ENCODE measurements at regions not wholly inside any gene's neighbourhood (a gene's known extent, or its start where the extent isn't known, plus 50 kb on each side); places are given as distances from the start of the nearest gene placed in this dataset.

GRCh38 chr6:56372406-56372995 is 125.1 kb upstream of the COL21A1 start:
- no peak overlapping the region for H3K4me2 ChIP-seq (ENCODE audit: insufficient read depth, insufficient read length, low read length)
- H3K4ac ChIP-seq (ENCODE audit: low read depth, low read length): no peak overlapping the region
- H2AK5ac ChIP-seq (ENCODE audit: insufficient read length, low read length): no peak overlapping the region
- H3K27ac ChIP-seq (ENCODE audit: insufficient read length, low read depth, low read length): no peak overlapping the region
- H3K27me3 ChIP-seq (ENCODE audit: insufficient read depth, low read length): no peaks in the 10 kb centered on the region
- no peaks in the 10 kb centered on the region for H4K20me1 ChIP-seq (ENCODE audit: control insufficient read depth, insufficient read depth, insufficient read length)
- H4K5ac ChIP-seq (ENCODE audit: insufficient read length, low read depth, low read length): no peak overlapping the region
- H2BK120ac ChIP-seq (ENCODE audit: low read depth, low read length, poor library complexity, severe bottlenecking): no peak overlapping the region
- H3T11ph ChIP-seq (ENCODE audit: low read length): no peak overlapping the region
- H2BK20ac ChIP-seq (ENCODE audit: low read depth, low read length, poor library complexity, severe bottlenecking): no peak overlapping the region
- H3K56ac ChIP-seq (ENCODE audit: insufficient read length, low read depth, low read length): no peak overlapping the region
- H2AFZ ChIP-seq (ENCODE audit: low read length): no peak overlapping the region
- H3K14ac ChIP-seq (ENCODE audit: insufficient read depth, low read length): no peak overlapping the region
- Mint-ChIP-seq H3K9me3 (no peaks in the 10 kb centered on the region; a peak in 1 of 5 replicates), H3K4me1 (peaks cover 2 to 3% of the 10 kb centered on the region in 2 experiments), H3K27ac (no peak overlapping the region), H3K4me3 (no peak overlapping the region; a peak in 1 of 5 replicates), H3K36me3 (ENCODE audit: insufficient read depth in 1 of 3, low read depth in 3 of 3) (no peaks in the 10 kb centered on the region), H3K27me3 (ENCODE audit: low read depth) (no peaks in the 10 kb centered on the region)
- H3K18ac ChIP-seq (ENCODE audit: insufficient read length, low read depth, low read length): no peak overlapping the region
- no peaks in the 10 kb centered on the region for H3K79me2 ChIP-seq (ENCODE audit: insufficient read depth, low read length)
- WGBS (ENCODE audit: extremely low coverage, insufficient read length, low lambda C conversion rate): no CpG with 5 or more reads among the region's 3 CpGs
- H2BK12ac ChIP-seq (ENCODE audit: insufficient read length, low read depth, low read length): no peak overlapping the region
- no peak for DNase-seq
- H2BK15ac ChIP-seq (ENCODE audit: low read depth, low read length): no peak overlapping the region
- no peak overlapping the region for H4K8ac ChIP-seq (replicated peaks; ENCODE audit: insufficient read length, low read depth, low read length)
- no peak overlapping the region for H4K91ac ChIP-seq (ENCODE audit: insufficient read length, low read depth, low read length)
- no peaks in the 10 kb centered on the region for H3K4me1 ChIP-seq (ENCODE audit: insufficient read depth, low read length)
- no peaks in the 10 kb centered on the region for H3K79me1 ChIP-seq (ENCODE audit: insufficient read depth, low read depth, low read length, poor library complexity, severe bottlenecking)
- H3K23me2 ChIP-seq (ENCODE audit: insufficient read length, low read depth, low read length, poor library complexity, severe bottlenecking): no peaks in the 10 kb centered on the region
- no peak for TF ChIP-seq CTCF (conservative IDR thresholded peaks at IDR 0.05)
- no peak overlapping the region for H3K23ac ChIP-seq (ENCODE audit: insufficient read length, low read depth, low read length)
- no peak overlapping the region for H2BK5ac ChIP-seq (ENCODE audit: insufficient read length, low read length)
- no peak overlapping the region for H3K9ac ChIP-seq (ENCODE audit: extremely low read depth, insufficient read length, low read length)
- H3K9me3 ChIP-seq (ENCODE audit: control insufficient read depth, low read depth, low read length): no peaks in the 10 kb centered on the region
